H9 (cell line): ENCODE measurements at regions not wholly inside any gene's neighbourhood (a gene's known extent, or its start where the extent isn't known, plus 50 kb on each side); places are given as distances from the start of the nearest gene placed in this dataset.

Experiments
- DNase-seq: peaks from one replicate; pipeline ENCODE4 v3.0.0-alpha.2; 2017
- H2AFZ ChIP-seq: one replicate; pipeline ENCODE4 v1.6.1; 2013; ENCODE audit warnings: mild to moderate bottlenecking, low read length, control low read depth, moderate library complexity
- H2AK5ac ChIP-seq: 2 replicates; pipeline ENCODE4 v1.6.1; 2013; ENCODE audit warnings: low read length, control low read depth, mixed read lengths; ENCODE audit not compliant: insufficient read length
- H2BK120ac ChIP-seq: one replicate; pipeline ENCODE4 v1.6.1; 2013; ENCODE audit warnings: low read depth, mild to moderate bottlenecking, low read length, control low read depth, inconsistent platforms; ENCODE audit not compliant: poor library complexity, severe bottlenecking
- H2BK12ac ChIP-seq: 2 replicates; pipeline ENCODE4 v1.6.1; 2013; ENCODE audit warnings: low read length, control low read depth, mixed read lengths, low read depth; ENCODE audit not compliant: insufficient read length
- H2BK15ac ChIP-seq: 2 replicates; pipeline ENCODE4 v1.6.1; 2013; ENCODE audit warnings: low read depth, low read length, control low read depth
- H2BK20ac ChIP-seq: one replicate; pipeline ENCODE4 v1.6.1; 2013; ENCODE audit warnings: low read depth, mild to moderate bottlenecking, low read length, control low read depth, inconsistent platforms; ENCODE audit not compliant: poor library complexity, severe bottlenecking
- H2BK5ac ChIP-seq: 2 replicates; pipeline ENCODE4 v1.6.1; 2013; ENCODE audit warnings: low read length, control low read depth, mixed read lengths; ENCODE audit not compliant: insufficient read length
- H3K14ac ChIP-seq: 2 replicates; pipeline ENCODE4 v1.6.1; 2013; ENCODE audit warnings: low read length, control low read depth; ENCODE audit not compliant: insufficient read depth
- H3K18ac ChIP-seq: 2 replicates; pipeline ENCODE4 v1.6.1; 2013; ENCODE audit warnings: low read depth, mild to moderate bottlenecking, mixed read lengths, low read length, control low read depth; ENCODE audit not compliant: insufficient read length
- H3K23ac ChIP-seq: 2 replicates; pipeline ENCODE4 v1.6.1; 2013; ENCODE audit warnings: low read length, control low read depth, mixed read lengths, low read depth; ENCODE audit not compliant: insufficient read length
- H3K23me2 ChIP-seq: 2 replicates; pipeline ENCODE4 v1.6.1; 2013; ENCODE audit warnings: low read depth, mild to moderate bottlenecking, mixed read lengths, low read length, control low read depth; ENCODE audit not compliant: insufficient read length, poor library complexity, severe bottlenecking
- H3K27ac ChIP-seq: 2 replicates; pipeline ENCODE4 v1.5.1; 2013; ENCODE audit warnings: low read length, control low read depth, mixed read lengths, low read depth; ENCODE audit not compliant: insufficient read length
- H3K27me3 ChIP-seq: 2 replicates; pipeline ENCODE4 v1.6.1; 2013; ENCODE audit warnings: low read length, control low read depth, inconsistent platforms; ENCODE audit not compliant: insufficient read depth
- H3K4ac ChIP-seq: 2 replicates; pipeline ENCODE4 v1.6.1; 2013; ENCODE audit warnings: low read depth, mild to moderate bottlenecking, control low read depth, inconsistent platforms, low read length, moderate library complexity
- H3K4me1 ChIP-seq: 2 replicates; pipeline ENCODE4 v1.6.1; 2013; ENCODE audit warnings: low read length, control low read depth, inconsistent platforms; ENCODE audit not compliant: insufficient read depth
- H3K4me2 ChIP-seq: 2 replicates; pipeline ENCODE4 v1.6.1; 2013; ENCODE audit warnings: low read length, control low read depth, mixed read lengths; ENCODE audit not compliant: insufficient read length, insufficient read depth
- H3K56ac ChIP-seq: 2 replicates; pipeline ENCODE4 v1.6.1; 2013; ENCODE audit warnings: low read depth, mild to moderate bottlenecking, mixed read lengths, low read length, control low read depth; ENCODE audit not compliant: insufficient read length
- H3K79me1 ChIP-seq: 2 replicates; pipeline ENCODE4 v1.6.1; 2013; ENCODE audit warnings: low read depth, mild to moderate bottlenecking, moderate library complexity, low read length, control low read depth, inconsistent platforms; ENCODE audit not compliant: insufficient read depth, poor library complexity, severe bottlenecking
- H3K79me2 ChIP-seq: 2 replicates; pipeline ENCODE4 v1.6.1; 2013; ENCODE audit warnings: low read length, control low read depth, inconsistent platforms; ENCODE audit not compliant: insufficient read depth
- H3K9ac ChIP-seq: 2 replicates; pipeline ENCODE4 v1.6.1; 2013; ENCODE audit warnings: low read length, control low read depth, mixed read lengths; ENCODE audit not compliant: insufficient read length; ENCODE audit errors: extremely low read depth
- H3K9me3 ChIP-seq: one replicate; pipeline ENCODE4 v1.6.1; 2013; ENCODE audit warnings: low read depth, low read length, inconsistent platforms; ENCODE audit not compliant: control insufficient read depth
- H3T11ph ChIP-seq: one replicate; pipeline ENCODE4 v1.6.1; 2013; ENCODE audit warnings: mild to moderate bottlenecking, low read length, control low read depth, inconsistent platforms
- H4K20me1 ChIP-seq: one replicate; pipeline ENCODE4 v1.6.1; 2013; ENCODE audit not compliant: control insufficient read depth, insufficient read length, insufficient read depth
- H4K5ac ChIP-seq: 2 replicates; pipeline ENCODE4 v1.6.1; 2013; ENCODE audit warnings: low read depth, mild to moderate bottlenecking, mixed read lengths, low read length, control low read depth; ENCODE audit not compliant: insufficient read length
- H4K8ac ChIP-seq: replicated peaks from 2 replicates; pipeline ENCODE4 v1.6.1; 2013; ENCODE audit warnings: low read length, control low read depth, mixed read lengths, low read depth; ENCODE audit not compliant: insufficient read length
- H4K91ac ChIP-seq: 2 replicates; pipeline ENCODE4 v1.6.1; 2013; ENCODE audit warnings: low read depth, mild to moderate bottlenecking, moderate library complexity, mixed read lengths, low read length, control low read depth; ENCODE audit not compliant: insufficient read length
- H3K27ac Mint-ChIP-seq, 3 experiments: 2 replicates in 2 of 3; 3 replicates in 1 of 3; pipeline ENCODE4 v1.8.0; 2020 to 2021; ENCODE audit warnings: mixed read lengths in 3 of 3, mild to moderate bottlenecking in 1 of 3, moderate library complexity in 1 of 3
- H3K27me3 Mint-ChIP-seq: 2 replicates; pipeline ENCODE4 v1.8.0; 2021; ENCODE audit warnings: low read depth, mild to moderate bottlenecking, moderate library complexity, mixed read lengths
- H3K36me3 Mint-ChIP-seq, 3 experiments: 2 replicates in 2 of 3; 3 replicates in 1 of 3; pipeline ENCODE4 v1.8.0; 2020 to 2021; ENCODE audit warnings: low read depth in 3 of 3, mixed read lengths in 3 of 3; ENCODE audit not compliant: insufficient read depth in 1 of 3
- H3K4me1 Mint-ChIP-seq, 2 experiments: 2 replicates each; pipeline ENCODE4 v1.8.0; 2020; ENCODE audit warnings: mixed read lengths in 2 of 2
- H3K4me3 Mint-ChIP-seq, 2 experiments: 2 replicates in 1 of 2; 3 replicates in 1 of 2; pipeline ENCODE4 v1.8.0; 2020 to 2021; ENCODE audit warnings: mild to moderate bottlenecking in 2 of 2, mixed read lengths in 2 of 2, moderate library complexity in 1 of 2
- H3K9me3 Mint-ChIP-seq, 2 experiments: 2 replicates in 1 of 2; 3 replicates in 1 of 2; pipeline ENCODE4 v1.8.0; 2020; ENCODE audit warnings: mild to moderate bottlenecking in 2 of 2, mixed read lengths in 2 of 2, moderate library complexity in 1 of 2
- CTCF ChIP-seq: fragments of 200-600 bp; sonication (generic); conservative IDR thresholded peaks from 3 replicates; pipeline ENCODE4 v1.8.0; 2021; ENCODE audit warnings: antibody characterized with exemption, mild to moderate bottlenecking

- Histone ChIP-seq H3K79me2 (no peaks in the 10 kb centered on the region), H3K18ac (no peak overlapping the region), H3K4me2 (no peak overlapping the region), H3K56ac (no peak overlapping the region), H2AFZ (no peak overlapping the region), H3T11ph (no peak overlapping the region), H4K91ac (no peak overlapping the region), H4K5ac (no peak overlapping the region), H2BK12ac (no peak overlapping the region), H3K9me3 (no peaks in the 10 kb centered on the region), H3K23me2 (no peaks in the 10 kb centered on the region), H3K14ac (no peak overlapping the region), H3K23ac (no peak overlapping the region), H3K9ac (no peak overlapping the region), H2BK20ac (no peak overlapping the region), H2BK120ac (no peak overlapping the region), H3K4me1 (peaks cover 3% of the 10 kb centered on the region; the same call in 1 of the 2 replicates), H2BK15ac (no peak overlapping the region), H3K4ac (no peak overlapping the region), H2AK5ac (no peak overlapping the region), H3K79me1 (no peaks in the 10 kb centered on the region), H3K27me3 (no peaks in the 10 kb centered on the region), H3K27ac (no peak overlapping the region), H4K20me1 (no peaks in the 10 kb centered on the region), H4K8ac (no peak overlapping the region), H2BK5ac (no peak overlapping the region)
- Mint-ChIP-seq H3K36me3 (peaks cover 0 to 4% (median 2%) of the 10 kb centered on the region in 3 experiments; a peak in 1 of 7 replicates), H3K9me3 (peaks cover 0 to 2% of the 10 kb centered on the region in 2 experiments; a peak in 3 of 5 replicates), H3K27ac (no peak overlapping the region), H3K4me3 (no peak overlapping the region), H3K27me3 (no peaks in the 10 kb centered on the region), H3K4me1 (peaks cover 6 to 10% of the 10 kb centered on the region in 2 experiments)
- DNase-seq, result no peak
- no peak for TF ChIP-seq CTCF
Observed at GRCh38 chr3:153400641-153401040, 238.6 kb downstream of the RAP2B start.
